Mucosa of gallbladder (tissue), 1 donor: ENCODE measurements at regions not wholly inside any gene's neighbourhood (a gene's known extent, or its start where the extent isn't known, plus 50 kb on each side); places are given as distances from the start of the nearest gene placed in this dataset.

Experiments
- DNase-seq: peaks from one replicate; pipeline ENCODE4 v3.0.0-alpha.2; 2020; ENCODE audit warnings: low spot score
- donor health status: DM: no; HTN: no; CAD: no.

DNA sequence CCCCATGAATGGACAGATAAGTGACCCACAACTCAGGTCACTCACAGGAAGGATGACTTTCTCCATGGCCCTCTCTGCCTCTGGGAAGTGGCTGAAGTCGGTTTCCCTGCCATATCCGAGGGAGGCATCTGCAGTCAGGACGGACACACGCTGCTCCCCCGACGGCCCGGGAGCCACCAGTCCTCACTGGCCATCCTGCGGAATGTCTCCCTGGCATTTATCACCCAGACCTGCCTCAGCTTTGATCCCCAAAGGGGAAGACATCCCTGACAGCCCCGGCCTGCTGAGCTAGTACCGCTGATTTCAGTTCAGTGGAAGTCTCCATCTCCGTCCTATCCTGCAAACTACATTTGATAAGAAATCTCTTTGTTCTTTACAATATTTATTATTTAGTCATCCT, 339.5 kb upstream of the MKI67 start:
- no peak for DNase-seq

DNA sequence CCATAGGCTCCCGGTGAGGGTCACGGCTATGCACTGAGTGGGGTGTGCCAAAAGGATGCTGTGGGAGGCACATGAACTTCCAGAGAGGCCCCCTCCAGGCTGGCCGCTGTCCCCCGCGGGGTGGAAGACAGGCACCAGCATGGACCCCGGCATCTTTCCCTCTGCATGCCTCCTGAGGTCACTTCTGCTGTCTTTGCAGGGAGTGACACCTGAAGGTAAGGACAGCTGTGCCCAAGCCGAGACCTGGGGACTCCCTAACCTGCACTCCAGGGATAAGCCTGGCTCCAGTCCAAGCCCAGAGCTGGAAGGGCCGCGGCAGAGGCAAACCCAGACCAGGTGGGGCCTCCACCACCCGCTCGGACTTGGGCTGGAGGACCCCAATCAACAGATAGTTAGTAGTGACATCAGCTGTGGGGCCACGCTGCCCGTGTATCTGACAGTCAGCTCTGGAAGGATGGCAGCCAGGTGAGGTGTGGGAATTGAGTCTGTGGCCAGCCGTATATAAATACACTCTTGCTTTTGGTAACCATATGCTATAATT, 340.7 kb upstream of the MKI67 start:
- DNase-seq, result no peak

DNA sequence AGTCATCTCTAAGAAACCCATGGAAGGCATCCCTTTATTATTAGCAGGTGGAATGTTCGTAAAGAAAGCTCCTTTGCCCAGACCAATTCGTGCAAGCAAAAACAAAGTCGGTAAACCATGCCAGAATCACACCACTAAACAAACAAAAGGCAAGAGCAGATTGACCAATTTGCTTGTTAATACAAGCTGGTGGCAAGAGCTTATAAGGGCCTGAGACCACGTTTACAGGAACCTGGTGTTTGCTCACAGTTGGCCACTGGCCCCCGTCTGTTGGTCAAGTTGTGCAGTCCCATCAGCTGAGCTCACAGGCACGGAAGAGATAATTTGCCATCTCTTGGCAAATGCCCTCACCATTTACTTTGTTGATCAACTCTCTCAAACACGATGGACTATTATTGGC, 342.2 kb upstream of the MKI67 start:
- no peak for DNase-seq

DNA sequence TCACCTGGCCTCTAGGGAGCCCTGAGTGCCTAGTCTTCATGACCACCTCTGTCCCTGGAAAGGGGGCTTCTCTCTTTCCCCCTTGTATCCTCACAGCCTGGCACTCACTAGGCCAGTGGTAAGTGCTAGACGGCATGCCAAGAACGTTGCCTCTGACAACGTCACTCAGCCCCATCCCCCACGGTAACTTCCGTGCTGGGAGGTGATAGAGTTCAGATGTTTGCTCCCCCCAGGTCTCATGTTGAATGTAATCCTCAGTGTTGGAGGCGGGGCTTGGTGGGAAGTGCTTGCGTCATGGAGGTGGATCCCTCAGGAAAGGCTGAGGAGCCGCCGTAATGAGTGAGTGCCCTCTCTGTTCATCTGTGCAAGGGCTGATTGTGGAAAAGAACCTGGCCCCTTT, 343.3 kb upstream of the MKI67 start:
- no peak for DNase-seq

DNA sequence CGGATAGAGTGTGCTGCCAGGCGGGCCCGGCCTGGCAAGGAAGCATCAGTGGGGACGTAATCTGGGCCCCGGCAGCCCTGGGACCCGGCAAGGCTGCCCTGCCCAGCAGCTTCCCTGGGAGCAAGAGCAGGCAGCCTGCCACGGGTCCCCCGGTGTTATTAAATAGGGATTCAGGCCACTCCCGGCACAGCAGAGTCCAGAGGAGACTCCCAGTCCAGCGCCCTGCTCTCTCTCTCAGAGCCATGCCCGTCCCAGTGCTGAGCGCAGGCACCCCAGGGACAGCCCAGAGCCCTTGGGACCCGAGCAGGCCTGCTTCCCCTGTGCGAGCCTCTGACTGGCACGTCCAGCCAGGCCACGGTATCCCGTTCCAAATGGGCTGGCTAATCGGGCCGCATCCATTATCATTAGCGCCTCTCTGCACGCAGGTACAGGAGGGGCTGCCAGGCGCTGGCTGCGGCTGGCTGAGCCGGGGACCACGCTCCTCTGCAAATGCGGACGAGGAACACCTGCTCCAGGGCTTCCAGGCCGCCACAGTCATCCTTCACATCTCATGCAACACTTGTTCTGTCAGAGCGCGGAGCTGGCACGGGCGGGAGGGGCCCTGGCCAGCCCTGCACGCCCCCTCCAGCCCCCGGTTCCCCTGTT, 344.2 kb upstream of the MKI67 start:
- DNase-seq, result no peak

DNA sequence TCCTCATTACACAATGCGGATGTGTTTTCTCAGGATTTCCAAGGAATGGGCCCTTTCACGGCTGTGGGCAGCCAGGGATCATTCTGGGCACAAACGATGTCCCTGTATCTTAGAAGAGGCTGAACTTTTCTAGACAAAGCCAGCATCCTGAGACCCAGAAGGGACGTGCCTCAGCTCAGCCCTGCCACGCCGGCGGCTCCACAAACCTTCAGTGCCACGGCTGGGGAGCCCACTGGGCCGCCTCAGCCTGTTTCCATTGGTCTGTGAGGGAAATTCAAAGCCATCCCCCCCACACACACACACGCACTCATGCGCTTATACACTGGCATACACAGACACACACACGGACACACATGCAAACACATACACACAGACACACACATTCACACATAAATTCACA, 344.9 kb upstream of the MKI67 start:
- no peak for DNase-seq

DNA sequence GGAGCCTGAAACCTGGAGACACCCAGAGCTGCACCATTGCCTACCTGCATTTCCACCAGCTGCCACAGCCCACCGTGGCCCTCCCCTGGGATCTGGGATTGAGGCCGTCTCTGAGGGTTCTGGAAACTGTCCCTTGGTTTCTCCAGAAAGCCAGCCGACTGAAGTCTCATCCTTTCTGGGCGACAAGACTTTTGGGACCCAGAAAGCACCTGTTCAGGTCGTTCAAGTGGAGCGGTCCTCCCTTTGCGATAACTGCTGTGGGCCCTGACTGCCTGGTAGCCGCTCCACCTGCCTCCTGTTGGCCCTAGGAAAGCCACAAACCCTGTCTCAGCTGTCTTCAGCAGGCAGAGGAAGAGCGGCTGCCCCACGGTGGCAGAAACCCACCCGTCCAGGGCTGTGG, 346.0 kb upstream of the MKI67 start:
- DNase-seq, result no peak

DNA sequence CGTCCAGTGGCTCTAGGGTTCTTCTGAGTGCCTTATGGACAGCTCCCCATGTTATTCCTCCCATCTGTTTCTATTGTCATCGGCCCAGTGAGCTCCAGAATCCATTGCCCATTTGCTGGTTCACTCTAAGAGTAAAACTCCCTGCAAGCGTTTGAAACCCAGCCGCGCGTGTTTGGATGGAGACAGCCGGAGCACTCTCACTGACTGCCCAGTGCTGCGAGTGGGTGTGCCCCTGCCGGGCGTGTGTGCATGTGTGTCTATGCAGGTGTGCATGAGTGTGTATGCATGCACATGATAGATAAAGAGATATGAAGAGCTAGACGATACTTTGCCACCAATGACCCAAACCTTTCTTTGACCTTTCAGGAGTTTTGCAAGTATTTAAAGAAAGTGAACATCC, 347.2 kb upstream of the MKI67 start:
- no peak for DNase-seq

DNA sequence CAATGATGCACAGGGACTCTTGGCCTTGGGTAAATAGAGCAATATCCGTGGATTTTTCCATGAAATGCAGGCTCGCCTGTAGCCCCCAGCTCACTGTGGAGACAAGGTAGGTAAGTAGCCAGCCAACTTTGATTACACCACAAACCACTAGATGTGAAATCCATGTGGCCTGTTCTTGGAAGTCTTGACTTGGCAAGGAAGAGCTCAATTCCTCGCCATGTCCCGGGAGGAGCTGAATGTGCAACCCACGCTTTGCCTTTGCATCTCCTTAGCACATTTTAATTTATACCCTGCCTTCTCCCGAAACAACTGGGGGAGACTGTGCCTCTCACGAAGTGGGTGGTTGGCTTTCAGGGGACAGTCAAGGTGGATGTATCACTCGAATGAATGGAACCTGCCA, 347.7 kb upstream of the MKI67 start:
- DNase-seq, result no peak

DNA sequence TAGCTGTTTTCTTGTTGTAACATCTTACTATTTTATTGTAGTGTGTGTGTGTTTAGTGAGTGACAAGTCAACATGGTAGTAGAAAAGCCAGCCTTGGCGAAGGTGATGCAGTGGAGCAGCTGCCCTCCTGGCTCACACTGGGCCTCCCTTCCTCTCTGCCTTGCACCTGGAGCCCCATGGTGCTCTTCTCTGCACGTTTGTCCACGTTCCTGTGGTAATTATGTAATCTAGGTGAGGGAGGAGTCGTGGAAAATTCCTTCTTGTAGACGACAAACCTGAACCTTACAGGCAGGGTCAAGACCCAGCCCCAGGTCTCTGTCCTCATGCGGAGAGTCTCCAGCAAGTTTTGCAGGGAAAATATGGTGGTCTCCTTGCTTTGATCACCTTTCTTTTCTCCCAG, 348.3 kb upstream of the MKI67 start:
- no peak for DNase-seq

DNA sequence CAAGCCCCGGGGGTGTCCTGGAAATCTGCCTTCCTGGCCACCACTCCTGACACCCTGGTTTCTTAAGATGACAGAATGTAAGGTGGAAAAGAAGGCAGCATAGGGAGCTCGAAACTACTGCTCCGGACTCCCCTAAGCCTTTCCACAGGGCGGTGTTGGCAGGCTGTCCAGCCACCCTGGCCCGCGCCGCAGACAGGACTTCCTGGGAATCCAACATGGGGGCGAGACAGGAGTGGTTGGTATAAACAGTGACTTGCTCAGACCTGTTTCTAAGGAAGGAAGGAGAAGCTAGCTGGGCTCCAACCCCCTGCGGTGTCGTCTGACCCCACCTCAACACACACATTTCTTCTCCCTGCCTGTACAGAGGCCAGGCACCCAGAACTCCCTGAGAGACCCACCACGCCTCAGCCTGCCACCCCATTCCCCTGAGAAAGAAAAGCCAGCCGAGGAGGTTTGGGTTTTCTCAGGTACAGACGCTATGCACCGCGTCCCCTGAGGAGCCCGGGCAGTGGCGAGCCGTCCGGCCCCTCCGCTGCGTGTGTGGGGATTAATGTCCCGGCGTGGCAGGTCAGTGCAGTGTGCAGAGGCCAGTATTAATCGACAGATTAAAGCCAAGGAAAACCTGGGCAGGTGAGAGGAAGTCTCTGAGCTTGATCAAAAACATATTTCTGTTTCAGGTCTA, 349.6 kb upstream of the MKI67 start:
- DNase-seq, result no peak

DNA sequence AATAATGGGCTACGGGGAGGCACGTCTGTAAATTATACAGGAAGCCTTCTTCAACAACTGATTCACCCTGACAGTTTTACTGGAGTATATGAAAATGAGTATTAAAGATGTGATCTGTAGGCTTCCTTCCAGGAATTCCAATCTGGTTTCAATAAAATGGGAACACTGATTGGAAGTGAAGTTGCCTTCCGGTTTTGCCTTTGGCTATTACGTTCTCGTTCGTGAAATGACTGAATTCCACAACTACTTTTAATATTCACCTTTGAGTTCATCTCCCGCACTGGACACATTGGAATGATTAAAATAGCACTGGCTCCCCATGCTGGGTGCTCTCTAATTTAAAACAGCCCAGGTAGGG, 350.1 kb upstream of the MKI67 start:
- no peak for DNase-seq

DNA sequence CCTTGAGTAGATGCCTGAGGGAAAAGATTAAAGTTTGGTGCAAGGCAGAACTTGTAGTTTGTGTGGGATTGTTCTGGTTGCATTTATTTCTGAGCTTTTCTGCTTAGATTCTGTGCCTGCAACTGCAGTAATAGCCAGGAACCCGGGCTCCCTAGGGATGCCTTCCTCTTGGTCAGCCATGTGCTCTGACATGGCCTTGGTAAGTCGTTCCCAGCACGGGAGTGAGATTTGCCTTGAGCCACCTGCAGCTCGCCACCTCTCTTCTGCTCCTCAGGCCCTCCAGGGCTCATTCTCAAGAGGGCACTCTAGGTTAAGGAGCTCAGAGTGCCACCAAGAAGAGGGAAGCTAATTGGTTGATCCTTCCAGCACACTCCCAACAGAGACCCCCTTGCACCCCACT, 350.6 kb upstream of the MKI67 start:
- DNase-seq, result no peak

DNA sequence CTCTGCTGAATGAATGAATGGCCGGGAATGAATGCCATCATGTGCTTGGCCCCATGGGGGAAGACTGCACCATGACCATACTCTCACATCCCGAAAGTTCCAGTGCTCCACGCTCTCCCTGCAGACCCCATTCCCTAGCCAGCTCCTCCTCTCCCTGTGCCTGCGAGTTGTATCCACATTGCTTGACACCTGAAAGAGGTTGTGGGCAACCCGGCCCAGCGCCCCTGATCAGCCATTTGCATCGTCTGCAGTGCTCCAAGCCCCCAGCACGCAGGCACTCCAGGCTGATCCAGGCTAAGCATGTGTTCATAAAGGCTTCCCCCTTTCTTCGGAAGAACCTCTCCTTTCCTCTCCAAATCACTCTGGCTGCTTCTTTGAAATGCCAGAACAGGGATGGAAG, 354.4 kb upstream of the MKI67 start:
- DNase-seq, result no peak

DNA sequence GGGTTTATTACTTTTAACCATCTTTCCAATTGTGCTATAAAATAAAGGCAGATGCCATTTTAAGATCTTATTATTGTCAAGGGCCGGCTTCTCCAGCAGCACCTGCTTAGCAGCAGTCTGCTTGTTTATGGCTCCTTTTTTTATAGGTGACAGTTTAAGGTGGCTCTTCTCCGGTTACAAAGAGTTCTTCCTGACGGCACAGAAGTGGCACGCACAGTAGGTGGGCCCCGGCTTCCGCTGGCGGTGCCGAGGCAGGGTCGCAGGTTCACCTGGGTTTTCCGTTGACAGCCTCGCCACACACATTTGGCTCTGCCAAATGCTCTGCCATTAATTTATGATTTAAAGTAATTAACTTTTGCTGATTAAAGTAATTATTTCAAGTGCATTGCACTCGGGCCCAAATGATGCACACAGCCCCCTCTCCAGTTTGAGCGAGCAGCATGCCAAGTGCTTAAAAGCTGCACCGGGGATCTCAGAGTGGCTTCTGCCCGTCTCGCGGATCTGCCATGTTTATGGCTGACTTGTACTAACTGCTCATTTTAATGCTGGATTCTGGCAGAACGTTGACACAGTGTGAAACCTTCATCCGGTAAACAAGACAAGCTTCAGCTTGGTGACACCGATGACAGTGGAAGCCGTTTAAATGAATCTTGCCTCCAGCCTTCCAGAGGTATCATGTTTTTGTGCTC, 355.1 kb upstream of the MKI67 start:
- no peak for DNase-seq

DNA sequence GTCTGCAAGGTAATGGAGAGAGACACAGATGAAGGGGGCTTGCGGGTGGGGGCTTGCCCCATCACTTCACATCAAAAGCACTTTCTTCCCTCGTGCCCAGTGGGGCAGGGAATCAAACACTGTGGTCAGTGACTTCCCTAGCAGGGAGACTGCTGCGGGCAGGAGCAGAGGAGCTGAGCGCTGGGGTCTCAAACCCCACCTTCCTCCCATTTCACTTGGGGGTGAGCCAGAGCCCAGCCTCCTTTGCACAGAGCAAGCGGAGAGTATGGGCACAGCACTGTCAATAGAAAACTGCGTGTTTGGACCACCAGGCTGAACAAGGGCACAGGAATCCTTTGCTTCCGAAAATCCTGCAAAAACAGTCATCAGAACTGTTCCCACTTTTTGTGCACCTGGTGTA, 355.8 kb upstream of the MKI67 start:
- DNase-seq, result no peak

DNA sequence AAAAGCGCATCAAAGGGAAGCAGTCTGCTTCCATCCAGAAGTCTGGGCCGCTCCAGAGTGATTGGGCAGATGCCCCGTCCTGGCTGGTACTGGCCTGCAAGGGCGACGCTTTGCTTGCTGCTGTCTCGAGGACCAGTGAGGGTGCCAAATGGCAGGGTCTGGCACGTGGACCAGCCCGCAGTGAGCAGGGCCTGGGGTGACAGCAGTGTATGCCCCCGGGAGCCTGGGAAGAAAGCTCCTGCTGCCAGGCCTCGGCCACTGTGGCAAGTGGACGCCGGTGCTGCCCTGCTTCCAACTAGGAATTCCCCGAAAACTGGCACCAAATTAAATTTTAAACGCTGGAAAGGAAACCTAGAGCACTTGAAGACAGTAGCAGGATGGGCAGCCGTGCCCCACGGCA, 357.0 kb upstream of the MKI67 start:
- no peak for DNase-seq

DNA sequence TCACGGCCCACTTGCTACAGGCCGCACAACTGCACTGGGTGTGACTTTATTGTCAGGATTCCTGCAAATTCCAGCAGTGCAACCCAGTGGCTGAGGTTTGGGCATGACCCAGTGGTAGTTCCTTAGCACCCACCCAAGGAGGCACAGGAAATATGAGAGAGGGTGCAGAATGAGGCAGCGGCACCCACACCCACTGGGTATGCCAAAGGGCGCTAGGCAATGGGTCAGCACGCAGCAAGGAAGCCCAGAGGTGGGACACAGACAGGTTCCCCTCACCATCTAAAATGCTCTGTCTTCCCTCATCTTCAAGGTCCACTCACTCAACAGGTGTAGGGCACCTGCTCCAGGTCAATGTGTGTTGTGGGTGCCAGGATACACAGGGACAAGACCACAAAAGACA, 357.8 kb upstream of the MKI67 start:
- DNase-seq, result no peak

DNA sequence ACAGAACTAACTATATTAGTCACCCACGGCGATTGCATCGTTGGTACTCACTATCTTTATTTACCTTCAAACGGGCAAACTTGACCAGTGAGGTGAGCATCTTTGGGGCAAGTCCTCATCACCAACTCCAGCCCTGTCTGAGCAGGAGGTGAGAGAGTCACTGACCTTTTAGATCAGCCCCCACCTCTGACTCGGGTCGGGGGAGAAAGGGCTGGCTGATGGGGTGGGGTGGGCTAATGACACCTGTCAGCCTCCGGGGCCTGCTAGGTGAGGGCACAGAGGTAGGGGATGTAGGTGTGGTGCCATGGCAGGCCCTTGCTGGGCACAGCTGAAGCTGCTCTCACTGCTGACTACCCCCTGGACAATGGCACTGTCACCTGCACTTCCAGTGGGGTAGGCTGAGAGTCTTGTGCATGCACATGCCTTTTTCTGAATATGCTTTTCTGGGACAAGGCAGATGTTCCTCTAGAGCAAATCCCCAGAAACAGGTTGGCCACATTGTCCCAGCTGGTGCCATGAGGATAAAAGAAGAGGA, 359.5 kb upstream of the MKI67 start:
- no peak for DNase-seq

DNA sequence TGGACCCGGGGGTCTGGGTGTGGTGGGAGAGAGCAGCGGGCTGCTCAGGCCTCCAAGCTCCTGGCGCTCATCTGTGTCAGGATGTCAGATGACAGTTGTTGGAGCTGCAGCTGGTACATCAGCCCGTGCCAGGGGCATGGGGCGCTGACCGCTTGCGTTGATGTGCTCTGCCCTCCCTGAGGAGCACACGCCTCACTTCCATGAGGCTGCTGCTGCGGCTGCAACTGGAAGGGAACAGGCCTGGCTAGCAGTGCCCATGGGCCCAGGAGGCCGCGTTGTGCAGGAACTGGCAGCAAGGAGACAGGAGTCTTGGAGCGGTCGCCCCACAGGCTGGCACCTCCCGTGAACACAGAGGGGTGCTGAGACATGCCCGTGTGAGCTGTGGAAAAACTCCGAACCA, 361.3 kb upstream of the MKI67 start:
- DNase-seq, result no peak

DNA sequence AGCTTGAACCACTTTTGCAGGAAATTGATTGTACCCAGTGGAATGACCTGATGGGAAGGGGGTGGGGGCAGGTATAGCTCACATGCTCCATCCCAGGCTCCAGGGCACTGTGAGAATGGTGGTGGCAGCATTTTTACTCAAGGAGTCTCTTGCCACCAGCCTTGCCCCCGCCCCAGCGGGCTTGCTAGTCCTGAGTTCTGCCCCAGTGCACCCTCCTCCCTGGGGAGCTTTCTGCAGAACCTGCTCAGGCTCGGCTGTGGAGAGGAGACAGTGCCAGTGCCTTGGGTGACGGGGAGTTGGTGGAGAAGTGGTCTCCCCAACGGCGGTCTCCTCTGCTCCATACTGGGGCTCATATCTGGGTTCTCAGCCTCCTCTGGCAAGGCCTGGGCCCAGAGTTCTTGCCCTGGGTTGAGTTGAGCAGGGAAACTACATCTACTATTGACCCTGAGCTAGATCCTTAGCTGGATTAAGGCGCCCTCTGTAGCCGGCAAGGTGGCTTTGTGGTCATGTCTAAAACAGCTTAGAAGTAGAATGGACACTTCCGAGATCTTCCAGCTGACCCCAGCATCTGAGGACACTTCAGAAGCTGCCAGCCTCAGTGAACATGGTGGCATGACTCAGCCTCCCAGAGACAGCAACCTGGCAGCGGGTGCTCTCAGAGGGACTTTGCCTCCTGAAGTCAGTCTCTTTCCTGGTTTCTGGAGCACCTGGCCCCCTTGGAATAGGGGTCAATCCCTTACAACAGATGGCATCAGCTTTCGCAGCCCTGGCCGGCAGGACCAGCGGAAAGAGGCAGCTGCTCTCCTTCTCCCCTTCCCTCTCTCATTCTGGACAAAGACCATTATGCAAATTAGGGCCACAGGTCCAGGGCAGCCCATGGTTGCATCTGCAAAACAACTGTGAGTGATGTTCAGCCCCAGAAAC, 363.4 kb upstream of the MKI67 start:
- DNase-seq, result no peak

DNA sequence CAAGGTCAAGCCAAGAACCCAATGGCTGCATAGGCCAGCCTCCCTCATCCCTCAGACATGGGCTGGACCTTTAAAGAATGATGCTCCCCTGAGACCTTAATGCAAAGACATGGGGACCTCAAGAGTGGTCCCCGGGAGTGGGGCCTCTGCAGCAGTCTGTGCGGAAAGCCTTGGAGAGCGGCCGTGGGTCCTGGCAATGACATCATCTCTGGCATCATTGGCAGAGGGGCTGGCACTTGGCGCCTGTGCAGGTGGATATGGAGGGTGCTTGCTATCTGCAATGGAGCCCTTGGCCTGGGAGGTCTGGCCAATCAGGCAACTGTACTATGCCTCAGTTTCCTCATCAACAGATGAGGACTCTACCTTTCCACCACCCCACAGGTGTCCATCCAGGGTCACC, 365.5 kb upstream of the MKI67 start:
- DNase-seq, result no peak
